22Rv1 (cell line): ENCODE measurements at regions not wholly inside any gene's neighbourhood (a gene's known extent, or its start where the extent isn't known, plus 50 kb on each side); places are given as distances from the start of the nearest gene placed in this dataset.

ENCODE experiments used
- CTCF ChIP-seq: fragments of 450-650 bp; IDR thresholded peaks from 2 replicates; pipeline ENCODE4 v1.5.1; 2017; ENCODE audit warnings: mild to moderate bottlenecking
- ZFX ChIP-seq: fragments of 450-650 bp; IDR thresholded peaks from 2 replicates; pipeline ENCODE4 v1.6.1; 2017; ENCODE audit warnings: antibody characterized with exemption, borderline replicate concordance

GRCh38 chr2:58866527-58866926 is 625.4 kb upstream of the FANCL start:
- TF ChIP-seq CTCF: no peak
- TF ChIP-seq ZFX: no peak
